ENCODE measurements at regions not wholly inside any gene's neighbourhood (a gene's known extent, or its start where the extent isn't known, plus 50 kb on each side); places are given as distances from the start of the nearest gene placed in this dataset.

DNA sequence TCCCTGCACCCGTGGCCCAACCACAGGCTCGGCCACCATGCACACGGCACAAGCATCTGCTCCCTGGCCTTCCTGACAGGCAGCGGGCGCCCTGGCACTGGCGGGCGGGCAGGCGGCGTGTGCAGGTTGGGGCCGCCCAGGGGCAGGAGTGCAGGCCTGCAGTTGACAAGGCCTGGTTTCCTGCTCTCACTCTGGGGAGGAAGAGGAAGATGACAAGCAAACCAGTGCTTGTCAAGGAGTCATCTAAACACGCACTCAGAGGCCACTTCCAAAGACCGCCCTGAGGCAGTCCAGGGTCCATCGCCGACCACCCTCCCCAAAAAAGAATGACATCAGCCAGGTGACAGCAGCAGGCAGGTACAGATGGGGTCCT lies 65.3 kb upstream of the LINC01488 start:
- POLR2A ChIA-PET: interaction anchor here (0.6 kb wide), 2 partner anchors 36 to 117 kb away, joined by 4 read pairs; no protein-coding TSS in a partner anchor
- no peak overlapping the region for H3K27ac Mint-ChIP-seq
- peaks cover 6% of the 10 kb centered on the region for H3K9me3 Mint-ChIP-seq
- no peaks in the 10 kb centered on the region for H3K27me3 Mint-ChIP-seq (ENCODE audit: low read depth)
- no peak for TF ChIP-seq CBFB (CRISPR knock-in tag; IDR thresholded peaks at IDR 0.05; ENCODE audit: low read depth)
- no peak for TF ChIP-seq NR2C2 (CRISPR knock-in tag; IDR thresholded peaks at IDR 0.05)
- no peak for TF ChIP-seq KAT7 (CRISPR knock-in tag; IDR thresholded peaks at IDR 0.05; ENCODE audit: borderline replicate concordance)
- TF ChIP-seq SOX15 (CRISPR knock-in tag; IDR thresholded peaks at IDR 0.05): no peak
- no peak for TF ChIP-seq SP1 (CRISPR knock-in tag; conservative IDR thresholded peaks at IDR 0.05)
- TF ChIP-seq IRF1 (CRISPR knock-in tag; IDR thresholded peaks at IDR 0.05): no peak
- no peak for TF ChIP-seq FOXP1 (CRISPR knock-in tag; IDR thresholded peaks at IDR 0.05; ENCODE audit: borderline replicate concordance)
- no peak for TF ChIP-seq FOXJ3 (CRISPR knock-in tag; IDR thresholded peaks at IDR 0.05; ENCODE audit: borderline replicate concordance)
- peaks cover 5% of the 10 kb centered on the region; the same call in 1 of the 2 replicates for H3K36me3 Mint-ChIP-seq
- H3K4me3 Mint-ChIP-seq: no peak overlapping the region
- peaks cover 10% of the 10 kb centered on the region for H3K4me1 Mint-ChIP-seq
- DNase-seq (ENCODE audit: low spot score) (no peak), ATAC-seq (no peak)
- CTCF ChIA-PET: no interaction called here

- Mint-ChIP-seq H3K4me1 (peaks cover 14% of the 10 kb centered on the region), H3K9me3 (peaks cover 6% of the 10 kb centered on the region), H3K27me3 (ENCODE audit: low read depth) (no peaks in the 10 kb centered on the region), H3K4me3 (no peak overlapping the region), H3K27ac (no peak overlapping the region), H3K36me3 (peaks cover 5% of the 10 kb centered on the region; the same call in 1 of the 2 replicates)
- CTCF ChIA-PET: interaction anchor here (0.6 kb wide), 2 partner anchors 138 to 178 kb away, joined by 3 to 4 read pairs; no protein-coding TSS in a partner anchor
- DNase-seq (ENCODE audit: low spot score): no peak
- POLR2A ChIA-PET: interaction anchor here (0.6 kb wide), 2 partner anchors 36 to 118 kb away, joined by 4 read pairs; no protein-coding TSS in a partner anchor
- ATAC-seq: no peak
- no peak for TF ChIP-seq CBFB (CRISPR knock-in tag; IDR thresholded peaks at IDR 0.05; ENCODE audit: low read depth)
- TF ChIP-seq HMGA2 (CRISPR knock-in tag; IDR thresholded peaks at IDR 0.05): no peak
- no peak for TF ChIP-seq STAT6 (CRISPR knock-in tag; conservative IDR thresholded peaks at IDR 0.05; ENCODE audit: low read depth)
- TF ChIP-seq SOX15 (CRISPR knock-in tag; IDR thresholded peaks at IDR 0.05): no peak
- TF ChIP-seq NR1H2 (CRISPR knock-in tag; IDR thresholded peaks at IDR 0.05): no peak
- TF ChIP-seq E2F4 (CRISPR knock-in tag; IDR thresholded peaks at IDR 0.05; ENCODE audit: borderline replicate concordance, low read depth): no peak
- TF ChIP-seq E2F5 (CRISPR knock-in tag; IDR thresholded peaks at IDR 0.05): no peak
- no peak for TF ChIP-seq TEAD4 (CRISPR knock-in tag; IDR thresholded peaks at IDR 0.05)
- TF ChIP-seq TP53 (CRISPR knock-in tag; IDR thresholded peaks at IDR 0.05): no peak
- no peak for TF ChIP-seq FOXJ3 (CRISPR knock-in tag; IDR thresholded peaks at IDR 0.05; ENCODE audit: borderline replicate concordance)
- TF ChIP-seq ZNF532 (CRISPR knock-in tag; IDR thresholded peaks at IDR 0.05; ENCODE audit: borderline replicate concordance): no peak
Observed at GRCh38 chr11:69416762-69417698, 64.4 kb upstream of the LINC01488 start.
